ES-I3 (cell line): ENCODE measurements at regions not wholly inside any gene's neighbourhood (a gene's known extent, or its start where the extent isn't known, plus 50 kb on each side); places are given as distances from the start of the nearest gene placed in this dataset.
"Not testable (repeated sequence)": the region's sequence is repeated elsewhere in the genome, so short reads cannot be mapped to it uniquely, and the experiment has no call there.

ENCODE experiments used
- H3K36me3 ChIP-seq: 2 replicates; pipeline ENCODE4 v1.6.1; 2013; ENCODE audit warnings: mild to moderate bottlenecking, low read length, control low read depth, moderate library complexity; ENCODE audit not compliant: insufficient read depth
- H3K4me1 ChIP-seq: 2 replicates; pipeline ENCODE4 v1.6.1; 2013; ENCODE audit warnings: mild to moderate bottlenecking, control low read depth, low read length; ENCODE audit not compliant: insufficient read depth
- H3K9ac ChIP-seq: 2 replicates; pipeline ENCODE4 v1.6.1; 2013; ENCODE audit warnings: low read depth, mild to moderate bottlenecking, low read length, moderate library complexity
- H3K9me3 ChIP-seq: 2 replicates; pipeline ENCODE4 v1.6.1; 2013; ENCODE audit warnings: mild to moderate bottlenecking, low read length, moderate library complexity; ENCODE audit not compliant: control insufficient read depth, insufficient read depth

DNA sequence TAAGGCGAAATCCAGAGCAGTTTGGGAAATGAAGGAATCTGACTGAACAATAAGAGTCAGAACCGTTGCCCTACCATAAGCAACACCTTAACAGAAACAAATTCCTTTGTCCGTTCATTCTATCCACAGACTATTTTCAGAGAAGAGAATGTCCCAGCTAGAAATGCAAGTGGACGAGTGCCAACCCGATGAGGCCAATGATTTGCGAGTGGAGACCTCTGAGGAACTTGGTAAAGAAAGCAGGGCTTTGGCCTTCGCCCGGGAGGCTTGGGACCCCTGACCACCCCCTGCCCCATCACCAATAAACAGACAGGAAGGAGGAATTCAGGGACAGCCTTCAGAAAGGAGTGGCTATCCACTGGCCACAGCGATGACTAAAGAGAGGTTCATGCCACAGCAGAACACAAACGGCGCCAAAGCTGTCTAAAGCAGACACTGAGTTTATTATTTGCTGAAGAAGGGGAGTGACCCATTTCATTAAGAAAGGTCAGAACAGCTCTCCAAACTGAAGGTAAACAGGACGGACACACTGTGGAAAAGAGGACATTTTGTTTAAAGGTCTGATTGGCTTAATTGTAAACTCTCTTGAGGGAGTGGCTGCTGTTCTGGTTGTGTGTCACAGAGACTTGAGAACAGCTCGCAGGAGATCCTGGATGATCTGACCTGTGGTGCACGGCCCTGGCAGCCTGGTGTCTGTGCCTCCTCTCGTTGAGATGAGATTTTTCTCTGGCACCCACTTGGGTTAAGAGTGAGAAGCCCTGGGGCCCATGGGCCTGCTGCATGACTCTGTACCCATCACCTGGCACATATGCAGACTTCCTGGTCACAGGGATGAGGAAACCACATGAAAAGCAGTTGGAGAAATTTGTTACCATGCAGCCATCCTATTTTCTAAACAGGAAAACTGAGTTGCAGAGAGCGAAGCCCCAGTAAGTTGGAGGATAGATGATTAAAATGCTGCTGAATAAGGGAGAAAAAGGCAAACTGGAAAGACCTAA is 142.0 kb upstream of the PZP start:
- H3K4me1 ChIP-seq = no peaks in the 10 kb centered on the region
- H3K36me3 ChIP-seq = no peaks in the 10 kb centered on the region
- no peak overlapping the region for H3K9ac ChIP-seq
- peaks cover 3% of the 10 kb centered on the region; the same call in 1 of the 2 replicates for H3K9me3 ChIP-seq

DNA sequence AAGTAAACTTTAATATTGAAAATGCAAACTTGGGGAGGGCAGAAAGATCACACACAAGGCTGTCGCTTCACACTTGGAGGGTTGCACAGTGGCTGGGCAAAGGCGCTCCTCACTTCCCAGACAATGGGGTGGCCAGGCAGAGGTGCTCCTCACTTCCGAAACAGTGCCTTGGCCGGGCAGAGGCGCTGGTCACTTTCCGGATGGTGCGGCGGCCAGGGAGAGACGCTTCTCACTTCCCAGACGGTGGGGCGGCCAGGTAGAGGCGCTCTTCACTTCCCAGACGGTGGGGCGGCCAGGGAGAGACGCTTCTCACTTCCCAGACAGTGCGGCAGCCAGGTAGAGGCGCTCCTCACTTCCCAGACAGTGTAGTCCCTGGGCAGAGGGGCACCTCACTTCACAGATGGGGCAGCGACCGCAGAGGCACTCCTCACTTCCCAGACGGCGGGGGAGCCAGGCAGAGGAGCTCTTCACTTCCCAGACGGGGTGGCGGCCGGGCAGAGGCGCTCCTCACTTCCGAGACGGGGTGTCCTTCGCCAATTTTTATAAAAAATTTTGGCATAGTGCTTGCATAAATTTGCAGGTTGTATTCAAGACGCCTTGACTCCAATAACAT is 140.8 kb upstream of the PZP start:
- Histone ChIP-seq H3K36me3 (no peaks in the 10 kb centered on the region), H3K4me1 (no peaks in the 10 kb centered on the region), H3K9me3 (peaks cover 3% of the 10 kb centered on the region; the same call in 1 of the 2 replicates), H3K9ac (no peak overlapping the region)

DNA sequence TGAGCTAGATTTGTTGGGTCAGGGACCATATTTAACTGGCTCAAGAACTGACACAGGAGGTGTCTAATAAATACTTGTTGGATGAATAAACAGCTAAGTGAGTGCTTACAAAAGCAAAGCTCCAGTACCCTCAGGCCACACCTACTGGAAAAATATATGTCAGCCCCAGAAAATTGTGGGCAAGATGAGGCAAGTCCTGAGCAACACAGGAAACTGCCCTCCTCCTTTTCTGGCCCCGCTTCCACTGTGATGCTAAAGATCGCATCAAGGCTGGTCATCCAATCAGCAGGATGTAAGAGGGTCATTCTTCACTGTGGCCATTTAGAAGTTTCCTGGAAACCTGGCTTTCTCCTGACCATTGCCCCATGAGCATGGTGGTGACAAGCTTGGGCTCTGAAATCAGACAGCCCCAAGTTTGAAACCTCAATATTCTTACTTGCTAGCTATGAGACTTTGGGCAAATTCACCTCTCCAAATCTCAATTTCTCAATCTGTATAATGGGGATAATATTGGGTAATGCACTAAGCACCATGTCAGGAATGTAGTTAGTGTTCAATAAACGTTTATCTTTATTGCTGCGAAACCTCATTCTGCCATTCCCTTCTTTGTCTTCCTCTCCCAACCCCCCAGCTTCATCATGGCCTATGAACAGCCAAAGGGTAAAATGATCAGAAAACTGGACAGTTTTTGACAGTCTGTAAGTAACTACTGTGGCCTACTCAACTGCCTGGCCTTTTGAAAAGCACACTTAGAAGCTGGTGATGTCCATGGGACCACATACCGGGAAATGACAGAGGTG is 139.3 kb upstream of the PZP start:
- Histone ChIP-seq H3K4me1 (no peaks in the 10 kb centered on the region), H3K36me3 (no peaks in the 10 kb centered on the region)

DNA sequence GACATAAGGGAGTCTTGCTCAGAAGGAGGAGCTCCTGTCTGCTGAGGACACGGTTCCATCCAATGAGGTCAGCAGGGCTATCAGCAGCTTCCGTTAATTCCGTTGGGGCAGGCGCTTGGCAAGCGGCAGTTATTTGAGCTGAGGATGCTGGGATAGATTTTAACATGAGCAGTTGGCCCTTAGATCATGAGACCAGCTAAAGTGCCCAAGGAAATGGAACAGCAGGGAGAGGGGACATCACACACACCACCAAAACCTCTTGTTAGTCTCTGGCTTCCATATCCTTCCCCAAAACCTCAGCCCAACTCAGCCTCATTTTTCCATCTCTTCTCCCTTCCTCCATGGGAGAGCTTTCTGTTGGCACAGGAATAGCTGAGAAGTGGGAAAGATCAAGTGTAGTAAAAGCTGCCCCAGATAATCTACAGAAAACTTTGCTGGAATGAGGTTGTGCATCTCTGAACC is 138.7 kb upstream of the PZP start:
- no peaks in the 10 kb centered on the region for H3K36me3 ChIP-seq
- H3K4me1 ChIP-seq = no peaks in the 10 kb centered on the region
- H3K9ac ChIP-seq = no peak overlapping the region

More for the DNA sequence above, 139.3 kb upstream of the PZP start:
- H3K9ac ChIP-seq = no peak overlapping the region
- H3K9me3 ChIP-seq = no peaks in the 10 kb centered on the region; the same call in 1 of the 2 replicates

DNA sequence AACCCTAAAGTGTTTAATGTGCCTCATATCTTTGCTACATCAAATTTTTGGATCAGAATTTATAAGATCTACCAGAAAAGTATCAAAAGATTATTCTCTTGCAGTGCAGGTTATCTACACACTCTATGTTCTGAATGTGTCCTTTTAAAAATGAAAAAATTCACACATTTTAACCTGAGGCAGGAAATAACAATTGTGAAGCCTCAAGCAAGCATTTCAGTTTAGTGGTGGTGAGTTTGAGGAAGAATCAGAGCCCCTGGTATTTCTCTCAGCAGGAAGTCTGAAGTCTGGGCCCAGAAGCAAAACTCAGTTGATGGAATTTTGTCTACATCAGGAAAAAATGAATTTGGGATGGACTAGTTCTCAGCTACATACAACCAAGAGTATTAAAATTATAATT is 137.0 kb upstream of the PZP start:
- Histone ChIP-seq H3K9ac (no peak overlapping the region), H3K36me3 (no peaks in the 10 kb centered on the region), H3K4me1 (no peaks in the 10 kb centered on the region), H3K9me3 (no peaks in the 10 kb centered on the region)

More for the DNA sequence above, 138.7 kb upstream of the PZP start:
- H3K9me3 ChIP-seq = no peaks in the 10 kb centered on the region

GRCh38 chr12:9344541-9344940 is 136.3 kb upstream of the PZP start:
- H3K4me1 ChIP-seq = no peaks in the 10 kb centered on the region
- no peaks in the 10 kb centered on the region for H3K9me3 ChIP-seq
- H3K36me3 ChIP-seq = no peaks in the 10 kb centered on the region
- no peak overlapping the region for H3K9ac ChIP-seq

DNA sequence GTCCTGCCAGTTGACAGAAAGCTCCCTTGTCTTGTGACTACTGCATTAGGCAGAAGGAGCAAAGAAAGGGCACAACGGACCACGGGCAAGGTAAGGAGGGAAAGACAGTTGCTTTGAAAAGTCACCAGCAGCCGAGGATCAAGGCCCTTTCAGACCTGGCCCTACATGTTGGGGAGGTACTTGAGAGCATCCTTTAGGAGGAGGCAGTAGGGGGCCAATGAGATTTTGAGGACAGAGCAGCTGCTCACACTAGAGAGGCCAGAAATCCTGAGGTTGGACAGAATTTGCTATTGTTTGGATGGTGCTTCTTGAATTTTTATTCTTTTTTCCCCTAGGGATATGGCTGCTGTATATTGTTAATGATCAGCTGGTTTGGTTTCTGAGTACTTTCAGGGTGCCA is 135.5 kb upstream of the PZP start:
- Histone ChIP-seq H3K36me3 (no peaks in the 10 kb centered on the region), H3K4me1 (no peaks in the 10 kb centered on the region), H3K9me3 (no peaks in the 10 kb centered on the region), H3K9ac (no peak overlapping the region)

- Histone ChIP-seq H3K9ac (no peak overlapping the region), H3K9me3 (no peaks in the 10 kb centered on the region), H3K36me3 (no peaks in the 10 kb centered on the region), H3K4me1 (no peaks in the 10 kb centered on the region)
Observed at GRCh38 chr12:9342614-9343353, 134.6 kb upstream of the PZP start.

- Histone ChIP-seq H3K4me1 (no peaks in the 10 kb centered on the region), H3K9ac (no peak overlapping the region), H3K36me3 (no peaks in the 10 kb centered on the region), H3K9me3 (no peaks in the 10 kb centered on the region)
Observed at GRCh38 chr12:9341260-9341585, 133.0 kb upstream of the PZP start.

DNA sequence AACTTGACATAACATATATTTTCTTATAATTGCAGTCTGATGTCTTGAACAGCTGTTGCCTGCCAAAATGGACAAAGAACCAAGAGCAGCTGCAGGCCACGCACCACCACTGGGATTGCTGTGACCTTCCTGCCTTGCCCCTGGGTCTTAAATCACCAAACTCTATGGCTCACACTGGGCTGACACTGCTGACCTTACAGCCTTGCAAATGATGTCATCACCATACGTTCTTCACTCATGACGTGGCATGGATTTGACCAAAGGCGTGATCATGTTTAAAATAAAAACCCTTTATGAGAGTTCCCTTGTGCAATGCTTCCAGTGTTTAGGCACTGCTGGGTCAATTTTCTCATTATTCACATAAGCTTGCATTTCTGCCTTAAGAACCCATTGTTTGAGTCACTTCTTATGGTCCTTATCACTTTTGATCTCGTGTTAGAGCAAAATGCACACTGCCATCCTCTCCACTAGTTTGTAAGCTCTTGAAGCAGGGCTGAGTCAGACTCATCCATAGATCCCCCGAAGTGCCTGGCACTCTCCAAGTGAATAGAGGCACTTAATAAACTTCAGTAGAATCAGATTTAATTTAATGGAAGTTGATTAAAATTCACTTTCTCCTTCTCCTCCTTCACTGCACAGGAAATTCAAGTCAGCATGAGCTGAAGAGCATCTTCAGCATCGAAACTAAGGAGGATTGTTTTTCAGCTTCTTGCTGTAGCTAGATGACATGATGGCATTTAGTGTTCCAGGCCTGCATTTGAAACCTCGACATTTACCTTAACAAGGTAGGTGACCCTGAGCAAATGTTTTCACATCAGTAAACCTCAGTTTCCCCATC is 132.4 kb upstream of the PZP start:
- no peaks in the 10 kb centered on the region for H3K9me3 ChIP-seq
- no peak overlapping the region for H3K9ac ChIP-seq
- no peaks in the 10 kb centered on the region for H3K4me1 ChIP-seq
- no peaks in the 10 kb centered on the region for H3K36me3 ChIP-seq

GRCh38 chr12:9337656-9338055 is 129.5 kb upstream of the PZP start:
- H3K9ac ChIP-seq = no peak overlapping the region
- no peaks in the 10 kb centered on the region for H3K4me1 ChIP-seq
- no peaks in the 10 kb centered on the region for H3K36me3 ChIP-seq
- no peaks in the 10 kb centered on the region for H3K9me3 ChIP-seq

- H3K36me3 ChIP-seq, H3K9ac ChIP-seq, H3K4me1 ChIP-seq, H3K9me3 ChIP-seq: not testable (repeated sequence)
Observed at GRCh38 chr12:9336375-9337011, 128.3 kb upstream of the PZP start.

- Histone ChIP-seq H3K36me3 (no peaks in the 10 kb centered on the region), H3K9ac (no peak overlapping the region), H3K9me3 (no peaks in the 10 kb centered on the region), H3K4me1 (no peaks in the 10 kb centered on the region)
Observed at GRCh38 chr12:9335867-9336266, 127.7 kb upstream of the PZP start.
